GM15510 (cell line): ENCODE measurements at regions not wholly inside any gene's neighbourhood (a gene's known extent, or its start where the extent isn't known, plus 50 kb on each side); places are given as distances from the start of the nearest gene placed in this dataset.

Experiments
- POLR2A ChIP-seq: IDR thresholded peaks from 3 replicates; pipeline ENCODE4 v1.6.1; 2011; ENCODE audit warnings: borderline replicate concordance; ENCODE audit not compliant: insufficient read length; ENCODE audit errors: extremely low read depth

DNA sequence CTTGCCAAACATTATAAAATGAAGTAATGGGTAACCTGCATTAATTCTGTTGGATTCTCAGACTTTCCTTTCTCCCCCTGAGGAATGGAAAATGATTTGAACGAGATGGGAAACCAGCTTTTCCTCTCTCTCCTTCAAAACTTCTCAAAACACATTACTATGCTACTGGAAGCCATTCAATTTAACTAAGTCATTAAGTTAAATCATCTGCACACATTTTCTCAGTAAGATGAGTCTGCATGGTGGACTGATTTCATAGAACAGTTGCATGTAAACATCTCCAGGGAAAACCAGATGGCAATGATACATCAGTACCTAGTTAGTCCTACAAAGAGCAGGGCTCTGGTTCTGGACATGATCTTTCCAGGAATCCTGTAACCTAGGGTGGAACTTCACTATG is 59.9 kb downstream of the BMP4 start:
- no peak for TF ChIP-seq POLR2A

DNA sequence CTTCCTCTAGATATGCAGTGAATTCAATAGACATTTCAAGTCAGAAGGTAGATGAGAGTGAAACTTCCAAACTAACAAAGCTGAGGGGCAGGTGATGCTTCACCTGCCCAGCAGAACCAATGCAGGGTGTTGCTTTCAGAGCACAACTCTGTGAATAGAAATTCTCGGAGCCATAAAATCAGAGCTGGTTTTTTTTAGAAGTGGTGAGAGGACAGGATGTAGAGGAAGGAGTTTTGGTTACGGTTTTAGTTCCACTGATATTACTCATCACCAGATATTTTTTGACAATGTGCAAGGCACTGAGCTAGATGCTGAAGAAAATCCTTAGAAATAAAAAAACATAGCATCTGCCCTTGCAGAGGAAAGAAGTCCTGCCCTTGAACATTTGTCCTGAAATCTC is 62.2 kb downstream of the BMP4 start:
- TF ChIP-seq POLR2A = no peak

DNA sequence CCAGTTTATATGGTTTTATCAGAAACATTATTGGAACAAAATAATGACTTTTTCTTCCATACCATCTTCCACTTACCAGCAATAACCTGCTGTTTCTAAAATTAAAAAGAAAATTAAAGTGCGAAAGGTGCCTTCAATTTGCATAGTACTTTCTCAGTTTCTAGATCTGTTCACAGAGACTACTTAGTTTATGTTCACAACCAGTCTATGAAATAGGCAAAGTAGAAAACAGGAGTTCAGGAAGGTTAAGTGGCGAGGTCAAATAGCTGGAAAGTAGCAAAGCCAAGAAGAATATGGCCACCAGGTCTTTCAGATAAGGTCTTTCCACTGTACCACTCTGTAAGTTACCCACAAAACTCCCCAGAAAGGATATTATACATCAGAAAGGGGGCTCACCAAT is 63.3 kb downstream of the BMP4 start:
- no peak for TF ChIP-seq POLR2A

DNA sequence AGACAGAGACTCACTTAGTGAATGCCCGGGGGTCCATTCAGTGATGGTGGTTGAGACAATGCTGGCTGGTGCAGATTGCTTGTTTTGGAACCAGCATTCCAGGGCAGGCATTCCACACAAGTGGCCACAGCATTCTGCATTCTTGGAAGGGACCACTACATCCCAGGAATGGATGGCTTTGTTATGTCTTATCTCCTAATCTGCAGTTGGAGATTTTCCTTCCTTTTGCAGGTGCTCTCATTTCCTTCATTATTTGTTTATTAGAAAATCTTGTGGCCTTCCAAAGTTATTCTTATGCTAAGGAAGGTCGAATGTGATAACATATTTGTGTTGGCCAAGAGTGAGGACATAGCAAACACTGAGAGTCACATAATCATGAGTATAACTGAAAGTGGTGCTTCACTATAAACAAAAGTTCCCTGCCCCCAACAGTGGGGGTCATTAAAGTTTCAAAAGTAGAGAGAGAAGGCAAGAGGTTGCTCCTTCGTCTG is 66.0 kb downstream of the BMP4 start:
- no peak for TF ChIP-seq POLR2A

DNA sequence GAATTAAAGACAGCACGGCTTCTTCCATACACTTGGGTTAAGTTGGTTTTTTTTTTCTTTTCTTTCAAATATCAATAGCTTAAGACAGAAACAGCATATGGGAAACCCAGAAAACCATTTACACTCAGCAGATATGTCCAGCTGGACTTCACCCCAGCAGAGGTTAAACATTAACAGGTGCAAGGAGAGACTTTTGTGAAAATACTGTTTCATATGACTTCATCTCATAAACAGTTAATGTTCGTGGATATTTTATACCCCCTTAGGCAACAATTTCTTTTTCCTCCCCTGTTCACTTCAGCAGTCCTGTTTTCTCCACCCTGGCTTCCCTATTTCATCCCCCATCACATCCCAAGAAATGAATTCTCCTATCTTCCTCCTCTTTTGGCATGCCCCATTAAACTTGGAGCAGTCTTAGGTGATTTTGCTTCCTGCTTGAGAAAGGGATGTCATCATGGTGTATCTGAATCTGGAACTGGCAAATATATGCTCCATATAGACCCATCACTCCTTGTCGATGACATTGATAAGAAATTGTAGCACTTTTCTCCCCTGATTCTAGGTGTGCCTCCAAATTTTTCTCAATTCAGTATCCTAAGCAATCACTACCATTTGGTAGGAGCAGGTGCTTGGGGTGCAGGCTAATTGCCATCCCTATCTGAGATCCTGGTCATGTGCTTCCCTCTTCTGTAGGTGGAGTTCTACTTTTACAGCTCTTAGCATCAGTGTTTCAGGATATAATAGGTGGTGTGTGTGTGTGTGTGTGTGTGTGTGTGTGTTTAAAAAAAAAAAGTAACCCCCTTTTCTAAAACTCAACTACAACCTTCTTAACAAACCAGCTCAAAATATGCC is 67.9 kb downstream of the BMP4 start:
- TF ChIP-seq POLR2A = no peak

DNA sequence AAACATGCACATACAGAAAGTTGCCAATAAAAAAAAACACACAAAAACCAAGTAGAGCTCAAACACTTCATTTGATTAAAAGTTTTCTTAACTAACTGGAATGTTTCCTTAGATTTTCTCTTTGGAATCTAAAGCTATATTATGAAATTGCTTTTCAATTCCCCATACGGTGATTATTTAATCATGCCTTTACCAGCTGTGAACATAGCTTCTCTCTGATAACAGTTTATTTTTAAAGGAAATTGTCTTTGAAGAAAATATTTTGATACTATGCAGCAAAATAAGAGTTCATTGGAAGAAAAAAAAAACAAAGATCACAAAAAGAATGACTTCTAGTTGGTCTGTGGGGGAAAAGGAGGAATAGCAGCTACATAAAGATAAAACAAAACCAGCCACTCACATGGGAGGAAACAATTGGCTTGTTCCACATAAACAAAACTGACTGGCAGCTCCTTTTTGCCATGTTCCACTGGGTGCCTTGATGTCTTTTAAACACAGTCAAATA is 71.4 kb downstream of the BMP4 start:
- TF ChIP-seq POLR2A = no peak

DNA sequence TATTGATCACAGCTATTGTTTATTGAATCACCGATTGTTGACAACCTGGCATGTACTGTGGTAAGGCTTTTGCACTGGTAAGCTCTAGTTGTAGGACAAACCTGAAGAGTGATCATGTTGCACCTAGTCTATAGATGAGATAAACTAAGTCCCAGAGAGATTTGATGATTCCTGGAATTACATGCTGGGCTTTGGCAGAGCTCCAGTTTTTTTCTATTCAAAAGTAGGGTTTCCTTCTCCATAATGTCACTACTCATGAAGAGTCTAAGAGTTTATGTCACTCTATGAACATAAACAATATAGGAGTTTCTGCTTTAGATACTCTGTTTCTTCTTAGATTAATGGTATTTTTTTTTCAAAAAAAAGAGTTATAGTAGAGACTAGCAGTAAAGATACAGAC is 72.0 kb downstream of the BMP4 start:
- no peak for TF ChIP-seq POLR2A

DNA sequence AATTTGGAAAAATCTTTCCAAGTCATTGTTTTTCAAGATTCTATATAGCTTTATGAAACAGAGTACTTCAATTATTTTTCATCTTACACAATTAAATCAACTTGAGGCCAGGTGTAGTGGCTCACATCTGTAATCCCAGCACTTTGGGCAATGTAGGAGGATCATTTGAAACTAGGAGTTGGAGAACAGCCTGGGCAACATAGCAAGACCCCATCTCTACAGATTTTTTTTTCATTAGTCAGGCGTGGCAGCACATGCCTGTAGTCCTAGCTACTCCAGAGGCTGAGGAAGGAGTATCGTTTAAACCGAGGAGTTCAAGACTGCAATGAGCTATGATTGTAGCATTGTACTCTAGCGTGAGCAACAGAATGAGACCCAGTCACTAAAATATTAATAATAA is 72.9 kb downstream of the BMP4 start:
- TF ChIP-seq POLR2A = no peak

DNA sequence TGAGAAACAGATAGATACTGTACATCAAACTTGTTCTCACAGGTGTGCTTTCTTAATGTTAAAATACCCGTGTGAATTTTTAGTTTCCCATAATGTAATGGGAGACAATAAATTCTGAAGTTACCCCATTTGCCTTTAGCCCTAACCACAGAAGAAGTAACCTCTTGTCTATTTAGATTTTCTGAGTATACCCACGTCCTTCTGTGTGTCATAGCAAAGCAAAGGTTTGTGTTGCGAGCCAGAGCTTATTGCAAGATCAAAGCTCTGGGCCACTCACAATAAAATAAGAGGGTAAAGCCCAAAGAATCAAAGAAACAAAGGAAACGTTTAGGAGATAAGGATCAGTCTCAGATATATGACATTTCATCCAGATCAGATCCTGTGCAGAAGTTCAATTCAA is 73.9 kb downstream of the BMP4 start:
- no peak for TF ChIP-seq POLR2A

DNA sequence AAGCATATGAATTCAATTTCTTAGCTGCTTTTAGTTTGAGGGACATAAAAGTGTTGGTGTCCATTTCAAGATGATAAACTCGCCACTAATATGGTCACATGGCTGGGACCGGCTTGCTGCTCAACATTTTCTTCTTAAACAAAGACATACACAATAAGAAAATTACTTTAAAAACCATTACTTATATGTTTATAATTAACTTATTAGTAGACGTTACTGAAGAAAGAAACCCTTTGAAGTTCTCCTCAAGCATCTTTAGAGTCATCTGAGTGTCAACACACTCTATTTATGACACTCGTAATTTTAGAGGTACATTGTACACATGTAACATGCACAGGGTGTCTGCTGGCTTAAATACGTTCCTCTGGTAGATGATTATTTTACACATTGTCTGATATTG is 74.7 kb downstream of the BMP4 start:
- no peak for TF ChIP-seq POLR2A

DNA sequence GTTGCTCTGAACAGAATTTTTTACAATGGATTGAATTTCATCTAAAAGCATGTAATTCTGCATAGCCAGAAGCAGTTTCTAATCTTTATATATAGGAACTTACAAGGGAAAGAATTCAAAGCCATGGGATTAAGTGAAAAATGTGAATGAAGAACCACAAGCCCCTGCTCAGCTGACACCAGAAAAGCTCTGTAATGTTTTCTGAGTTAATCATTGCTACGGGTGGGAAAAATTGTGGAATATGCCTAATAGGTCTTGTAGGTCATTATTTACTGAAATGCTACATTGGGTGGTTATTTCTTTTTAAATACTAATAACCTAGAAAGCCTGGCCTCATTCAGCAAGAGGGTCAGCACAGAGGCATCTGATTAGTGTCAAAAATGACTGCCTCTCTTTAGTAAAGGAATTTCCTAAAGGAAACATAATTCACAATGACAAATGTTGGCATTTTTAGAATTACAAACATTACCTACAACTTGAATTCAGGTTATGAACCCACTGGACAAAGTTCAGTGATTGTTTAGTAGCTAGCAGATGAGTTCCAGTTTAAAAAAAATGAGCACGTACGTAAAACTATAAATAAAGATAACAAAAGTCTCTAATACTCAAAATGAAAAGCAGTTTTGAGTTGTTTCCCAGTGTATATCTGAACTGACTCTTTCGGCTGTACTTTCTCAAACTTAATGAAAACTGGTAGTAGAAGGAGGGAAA is 75.3 kb downstream of the BMP4 start:
- TF ChIP-seq POLR2A = no peak

DNA sequence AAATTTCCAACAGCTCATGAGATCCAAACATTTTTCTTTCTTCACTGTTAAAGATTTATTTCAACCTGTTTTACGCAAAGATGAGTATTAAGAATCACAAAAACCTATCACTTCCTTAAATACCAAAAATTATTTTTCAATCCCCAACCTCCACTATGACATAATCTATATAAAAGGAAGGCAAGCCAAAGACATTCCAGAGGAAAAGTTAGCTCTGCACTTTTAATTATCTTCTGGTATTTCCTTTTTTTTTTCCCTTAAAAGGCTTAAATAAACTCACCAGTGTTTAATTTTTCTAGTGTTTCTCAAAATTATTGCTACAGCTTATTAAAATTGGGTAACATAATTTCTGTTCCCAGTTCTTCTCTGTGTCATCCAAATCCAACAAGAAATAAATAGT is 75.9 kb downstream of the BMP4 start:
- no peak for TF ChIP-seq POLR2A

DNA sequence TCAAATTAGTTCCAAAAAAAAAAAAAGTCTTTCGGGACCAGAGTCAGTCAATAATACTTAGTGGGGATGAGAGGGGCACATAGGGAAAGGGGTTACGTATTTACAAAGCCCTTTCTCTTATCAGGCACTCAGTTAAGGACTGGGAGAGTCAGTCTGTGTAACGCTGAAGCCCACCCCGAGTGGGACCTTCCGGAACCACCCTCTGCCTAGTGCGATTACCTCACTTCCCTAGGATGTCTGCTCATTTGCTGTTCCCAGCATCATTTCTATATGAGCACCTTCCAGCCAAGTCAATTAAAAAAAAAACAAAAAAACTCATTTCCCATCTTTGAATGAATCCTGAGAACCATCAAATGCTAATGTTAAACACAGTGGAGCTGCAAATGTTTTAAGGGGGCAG is 76.9 kb downstream of the BMP4 start:
- TF ChIP-seq POLR2A = no peak

DNA sequence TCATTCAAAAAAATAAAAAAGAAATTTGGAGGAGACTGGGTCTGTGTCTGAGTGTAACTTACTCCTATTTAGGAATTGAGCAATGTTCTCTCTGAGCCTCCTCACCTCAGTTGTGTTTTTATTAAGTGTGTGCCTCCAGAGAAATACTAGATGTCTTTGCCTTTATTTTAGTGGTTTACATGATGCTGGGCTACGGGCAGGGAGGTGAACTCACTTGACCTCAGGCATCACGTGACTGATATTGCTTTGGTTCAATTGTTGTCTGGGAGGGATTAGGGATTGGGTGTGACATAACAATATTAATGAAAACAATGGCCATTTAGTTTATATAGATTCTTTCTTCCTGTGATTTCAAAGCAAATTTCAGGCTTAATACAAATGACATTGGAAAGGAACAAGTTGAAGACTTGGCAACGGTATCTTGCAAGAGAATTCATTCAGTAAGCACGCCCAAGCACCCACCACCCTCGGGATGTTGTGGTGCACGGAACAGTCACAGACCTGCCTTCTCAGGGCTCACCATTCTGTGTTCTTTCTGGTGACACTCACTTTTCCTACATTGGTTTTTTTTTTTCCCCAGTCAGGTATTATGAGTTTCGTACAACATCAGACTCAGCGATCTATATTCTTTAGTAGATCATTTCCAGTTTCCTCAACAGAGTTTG is 77.5 kb downstream of the BMP4 start:
- no peak for TF ChIP-seq POLR2A

DNA sequence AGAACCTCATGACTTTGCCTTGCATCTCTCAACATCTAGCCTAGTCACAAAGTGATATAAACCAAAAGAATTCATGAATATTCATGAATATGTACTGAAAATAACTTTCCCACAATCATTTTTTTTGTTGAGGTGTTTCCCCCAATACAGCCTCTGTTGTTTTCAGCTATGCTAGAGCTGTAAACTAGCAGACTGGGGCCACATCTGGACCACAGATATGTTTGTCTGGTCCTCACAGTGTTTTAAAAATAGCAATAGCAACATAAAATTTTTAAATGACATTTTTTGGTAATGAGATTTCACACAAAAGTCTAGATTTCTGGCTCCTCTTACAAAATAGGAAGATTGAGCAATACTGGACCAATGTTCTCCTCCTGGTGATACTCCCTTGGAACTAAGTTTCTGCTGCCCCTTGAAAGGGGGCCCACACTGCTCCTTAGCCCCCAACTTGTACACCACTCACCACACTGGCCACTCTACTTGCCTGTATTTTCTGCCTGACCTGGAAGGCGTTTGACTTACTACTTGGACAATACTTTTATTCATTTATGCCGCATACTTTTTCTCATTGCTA is 81.2 kb downstream of the BMP4 start:
- TF ChIP-seq POLR2A = no peak
